ENCODE measurements at regions not wholly inside any gene's neighbourhood (a gene's known extent, or its start where the extent isn't known, plus 50 kb on each side); places are given as distances from the start of the nearest gene placed in this dataset.

DNA sequence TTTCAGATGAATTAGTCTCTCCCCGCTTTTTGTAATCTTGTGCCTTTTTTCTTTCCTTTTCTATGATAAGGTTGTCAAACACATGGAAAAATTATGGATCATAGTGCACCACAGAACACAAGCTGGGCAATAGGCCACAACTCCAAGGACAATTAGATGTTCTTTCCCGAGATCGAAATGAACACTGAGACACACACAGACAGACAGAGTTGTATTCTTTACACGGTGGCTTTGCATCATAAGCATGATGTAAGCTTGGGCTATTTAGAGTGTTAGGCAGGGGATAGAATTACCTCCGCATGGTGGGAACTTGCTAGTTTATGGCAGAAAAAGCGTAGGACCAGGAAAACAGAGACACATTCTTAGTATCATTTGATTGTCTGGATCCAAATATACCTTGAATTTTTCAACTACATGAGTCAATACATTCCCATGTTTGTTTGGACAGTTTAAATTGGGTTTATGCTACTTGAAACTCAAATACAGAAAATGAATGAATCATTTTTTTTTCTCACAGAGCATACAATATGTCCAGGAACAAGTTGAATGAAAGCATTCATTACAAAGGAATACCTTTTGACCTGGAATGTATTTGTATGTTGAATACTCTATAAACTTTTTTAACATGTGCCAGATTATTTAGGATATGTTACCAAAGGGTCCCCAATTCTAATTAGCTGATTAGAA lies 1611.5 kb upstream of the TMEFF2 start:
- Histone ChIP-seq H3K4me1 (ENCODE audit: control insufficient read depth, insufficient read depth, low read depth, low read length) (no peaks in the 10 kb centered on the region), H4K91ac (ENCODE audit: low read length) (no peak overlapping the region), H3K27ac (ENCODE audit: low read length, poor library complexity, severe bottlenecking) (no peak overlapping the region), H2BK15ac (ENCODE audit: low read depth, poor library complexity, severe bottlenecking) (no peak overlapping the region), H3K9me3 (ENCODE audit: control insufficient read depth, low read length) (no peaks in the 10 kb centered on the region), H3K9ac (ENCODE audit: low read length) (no peak overlapping the region), H3K4me2 (ENCODE audit: low read length, poor library complexity, severe bottlenecking) (no peak overlapping the region), H2AK5ac (ENCODE audit: low read length, severe bottlenecking) (no peak overlapping the region), H2AFZ (ENCODE audit: low read depth, low read length) (no peak overlapping the region), H2BK5ac (ENCODE audit: low read depth, low read length, poor library complexity, severe bottlenecking) (no peak overlapping the region), H3K4me3 (ENCODE audit: insufficient read depth in 1 of 2, low read depth in 1 of 2, low read length in 2 of 2) (no peak overlapping the region), H3K23ac (ENCODE audit: low read length in 2 of 2) (no peak overlapping the region), H4K8ac (ENCODE audit: low read length) (no peak overlapping the region), H2BK120ac (ENCODE audit: low read depth, low read length) (no peak overlapping the region), H3K18ac (ENCODE audit: low read depth in 1 of 2, low read length in 2 of 2) (no peak overlapping the region), H3K27me3 (ENCODE audit: control insufficient read depth in 1 of 2, insufficient read depth in 1 of 2, low read length in 2 of 2) (no peaks in the 10 kb centered on the region), H3K36me3 (ENCODE audit: control insufficient read depth in 1 of 2, insufficient read depth in 2 of 2, low read depth in 1 of 2, low read length in 2 of 2) (no peaks in the 10 kb centered on the region), H3K4ac (ENCODE audit: low read depth in 1 of 2, low read length in 2 of 2) (no peak overlapping the region), H2BK12ac (ENCODE audit: low read length in 2 of 2) (no peak overlapping the region), H3K14ac (ENCODE audit: low read length in 2 of 2) (no peak overlapping the region), H3K79me1 (replicated peaks; ENCODE audit: low read length, poor library complexity, severe bottlenecking) (no peaks in the 10 kb centered on the region)
- no peak for DNase-seq
- WGBS, result 86% methylated on average over 5 of the region's 6 CpGs

DNA sequence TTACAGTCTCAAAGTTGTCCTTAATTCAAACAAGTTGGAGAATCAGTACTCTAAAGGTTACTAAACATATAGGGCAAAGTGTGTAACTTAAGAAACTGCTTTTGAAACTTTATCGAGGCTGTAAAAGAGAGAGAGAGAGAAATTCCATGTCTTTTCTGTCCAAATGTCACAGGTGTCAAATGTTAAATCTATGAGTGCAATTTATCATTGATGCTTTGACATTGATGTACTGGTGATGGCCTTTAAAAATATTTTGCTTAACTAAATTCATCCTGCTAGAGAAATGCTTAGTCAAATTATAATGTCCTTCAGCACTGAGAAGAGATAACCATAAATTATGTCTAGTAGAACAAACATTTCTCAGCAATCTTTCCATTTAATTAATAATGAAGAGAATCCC lies 1602.1 kb upstream of the TMEFF2 start:
- H4K91ac ChIP-seq (ENCODE audit: low read length), result no peak overlapping the region
- H3K14ac ChIP-seq (ENCODE audit: low read length in 2 of 2), result no peak overlapping the region
- no peaks in the 10 kb centered on the region for H3K4me1 ChIP-seq (ENCODE audit: control insufficient read depth, insufficient read depth, low read depth, low read length)
- no peaks in the 10 kb centered on the region for H3K9me3 ChIP-seq (ENCODE audit: control insufficient read depth, low read length)
- WGBS, result 86% methylated on average over 1 of the region's 1 CpG
- H3K4ac ChIP-seq (ENCODE audit: low read depth in 1 of 2, low read length in 2 of 2), result no peak overlapping the region
- H2BK15ac ChIP-seq (ENCODE audit: low read depth, poor library complexity, severe bottlenecking), result no peak overlapping the region
- no peak overlapping the region for H3K4me2 ChIP-seq (ENCODE audit: low read length, poor library complexity, severe bottlenecking)
- H3K4me3 ChIP-seq (ENCODE audit: insufficient read depth in 1 of 2, low read depth in 1 of 2, low read length in 2 of 2), result no peak overlapping the region
- no peak overlapping the region for H3K9ac ChIP-seq (ENCODE audit: low read length)
- no peak overlapping the region for H3K23ac ChIP-seq (ENCODE audit: low read length in 2 of 2)
- H3K27me3 ChIP-seq (ENCODE audit: control insufficient read depth in 1 of 2, insufficient read depth in 1 of 2, low read length in 2 of 2), result no peaks in the 10 kb centered on the region
- H2BK12ac ChIP-seq (ENCODE audit: low read length in 2 of 2), result no peak overlapping the region
- no peaks in the 10 kb centered on the region for H3K36me3 ChIP-seq (ENCODE audit: control insufficient read depth in 1 of 2, insufficient read depth in 2 of 2, low read depth in 1 of 2, low read length in 2 of 2)
- no peak overlapping the region for H3K18ac ChIP-seq (ENCODE audit: low read depth in 1 of 2, low read length in 2 of 2)
- H2BK120ac ChIP-seq (ENCODE audit: low read depth, low read length), result no peak overlapping the region
- H3K79me1 ChIP-seq (replicated peaks; ENCODE audit: low read length, poor library complexity, severe bottlenecking), result no peaks in the 10 kb centered on the region
- no peak overlapping the region for H2BK5ac ChIP-seq (ENCODE audit: low read depth, low read length, poor library complexity, severe bottlenecking)
- DNase-seq, result no peak
- no peak overlapping the region for H3K27ac ChIP-seq (ENCODE audit: low read length, poor library complexity, severe bottlenecking)
- no peak overlapping the region for H2AFZ ChIP-seq (ENCODE audit: low read depth, low read length)
- H2AK5ac ChIP-seq (ENCODE audit: low read length, severe bottlenecking), result no peak overlapping the region
- no peak overlapping the region for H4K8ac ChIP-seq (ENCODE audit: low read length)

DNA sequence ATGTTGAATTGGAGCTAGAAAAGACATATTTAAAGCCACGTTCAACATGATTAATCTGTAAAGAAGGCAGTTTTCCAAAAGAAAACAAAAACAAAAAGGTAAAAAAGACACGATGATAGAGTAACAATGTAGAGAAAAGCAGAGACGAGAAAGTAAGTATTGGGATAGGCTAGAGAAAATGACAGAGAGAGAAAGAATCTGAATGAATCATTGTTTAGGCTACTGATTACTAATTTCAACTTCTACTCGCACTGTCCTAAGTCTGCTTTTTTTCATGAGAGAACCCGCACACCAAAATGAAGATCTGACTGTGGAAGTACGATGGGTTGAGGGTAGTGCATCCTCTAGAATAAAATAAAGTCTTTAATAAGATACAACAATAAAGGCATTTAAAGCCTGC lies 1599.2 kb upstream of the TMEFF2 start:
- H3K36me3 ChIP-seq (ENCODE audit: control insufficient read depth in 1 of 2, insufficient read depth in 2 of 2, low read depth in 1 of 2, low read length in 2 of 2), result no peaks in the 10 kb centered on the region
- no peaks in the 10 kb centered on the region for H3K27me3 ChIP-seq (ENCODE audit: control insufficient read depth in 1 of 2, insufficient read depth in 1 of 2, low read length in 2 of 2)
- no peak overlapping the region for H2BK5ac ChIP-seq (ENCODE audit: low read depth, low read length, poor library complexity, severe bottlenecking)
- no peaks in the 10 kb centered on the region for H3K4me1 ChIP-seq (ENCODE audit: control insufficient read depth, insufficient read depth, low read depth, low read length)
- no peak overlapping the region for H3K18ac ChIP-seq (ENCODE audit: low read depth in 1 of 2, low read length in 2 of 2)
- H3K9me3 ChIP-seq (ENCODE audit: control insufficient read depth, low read length), result no peaks in the 10 kb centered on the region
- H3K4me2 ChIP-seq (ENCODE audit: low read length, poor library complexity, severe bottlenecking), result no peak overlapping the region
- H4K91ac ChIP-seq (ENCODE audit: low read length), result no peak overlapping the region
- no peaks in the 10 kb centered on the region for H3K79me1 ChIP-seq (replicated peaks; ENCODE audit: low read length, poor library complexity, severe bottlenecking)
- H4K8ac ChIP-seq (ENCODE audit: low read length), result no peak overlapping the region
- no peak overlapping the region for H3K4me3 ChIP-seq (ENCODE audit: insufficient read depth in 1 of 2, low read depth in 1 of 2, low read length in 2 of 2)
- no peak for DNase-seq
- no peak overlapping the region for H3K9ac ChIP-seq (ENCODE audit: low read length)
- H3K14ac ChIP-seq (ENCODE audit: low read length in 2 of 2), result no peak overlapping the region
- no peak overlapping the region for H3K23ac ChIP-seq (ENCODE audit: low read length in 2 of 2)
- no peak overlapping the region for H2BK12ac ChIP-seq (ENCODE audit: low read length in 2 of 2)
- H2AK5ac ChIP-seq (ENCODE audit: low read length, severe bottlenecking), result no peak overlapping the region
- H3K27ac ChIP-seq (ENCODE audit: low read length, poor library complexity, severe bottlenecking), result no peak overlapping the region
- WGBS, result 69% methylated on average over 2 of the region's 6 CpGs
- no peak overlapping the region for H2BK15ac ChIP-seq (ENCODE audit: low read depth, poor library complexity, severe bottlenecking)
- H3K4ac ChIP-seq (ENCODE audit: low read depth in 1 of 2, low read length in 2 of 2), result no peak overlapping the region
- H2AFZ ChIP-seq (ENCODE audit: low read depth, low read length), result no peak overlapping the region
- no peak overlapping the region for H2BK120ac ChIP-seq (ENCODE audit: low read depth, low read length)

DNA sequence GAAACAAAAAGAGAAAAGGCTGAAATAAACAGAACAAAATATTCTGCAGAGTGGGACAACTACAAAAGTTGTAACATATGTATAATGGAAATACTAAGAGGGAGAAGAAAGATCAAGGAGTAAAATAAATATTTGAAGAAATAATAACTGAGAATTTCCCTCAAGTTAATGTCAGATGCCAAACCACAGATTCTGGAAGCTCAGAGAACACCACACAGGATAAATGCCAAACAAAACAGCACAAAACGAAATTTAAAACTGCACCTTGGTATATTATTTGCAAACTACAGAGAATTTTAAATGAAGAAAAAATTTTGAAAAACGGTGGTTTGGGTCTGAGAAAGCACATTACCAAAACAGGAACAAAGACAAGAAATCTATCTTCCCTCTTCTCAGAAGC lies 1588.9 kb upstream of the TMEFF2 start:
- no peak overlapping the region for H3K4me3 ChIP-seq (ENCODE audit: insufficient read depth in 1 of 2, low read depth in 1 of 2, low read length in 2 of 2)
- H2AK5ac ChIP-seq (ENCODE audit: low read length, severe bottlenecking), result no peak overlapping the region
- no peak overlapping the region for H3K4me2 ChIP-seq (ENCODE audit: low read length, poor library complexity, severe bottlenecking)
- no peak overlapping the region for H2AFZ ChIP-seq (ENCODE audit: low read depth, low read length)
- no peaks in the 10 kb centered on the region for H3K4me1 ChIP-seq (ENCODE audit: control insufficient read depth, insufficient read depth, low read depth, low read length)
- DNase-seq, result no peak
- no peak overlapping the region for H2BK12ac ChIP-seq (ENCODE audit: low read length in 2 of 2)
- no peak overlapping the region for H3K27ac ChIP-seq (ENCODE audit: low read length, poor library complexity, severe bottlenecking)
- no peaks in the 10 kb centered on the region for H3K27me3 ChIP-seq (ENCODE audit: control insufficient read depth in 1 of 2, insufficient read depth in 1 of 2, low read length in 2 of 2)
- H4K91ac ChIP-seq (ENCODE audit: low read length), result no peak overlapping the region
- H2BK15ac ChIP-seq (ENCODE audit: low read depth, poor library complexity, severe bottlenecking), result no peak overlapping the region
- no peak overlapping the region for H3K9ac ChIP-seq (ENCODE audit: low read length)
- no peak overlapping the region for H3K14ac ChIP-seq (ENCODE audit: low read length in 2 of 2)
- H3K23ac ChIP-seq (ENCODE audit: low read length in 2 of 2), result no peak overlapping the region
- no peak overlapping the region for H2BK5ac ChIP-seq (ENCODE audit: low read depth, low read length, poor library complexity, severe bottlenecking)
- no peaks in the 10 kb centered on the region for H3K79me1 ChIP-seq (replicated peaks; ENCODE audit: low read length, poor library complexity, severe bottlenecking)
- H2BK120ac ChIP-seq (ENCODE audit: low read depth, low read length), result no peak overlapping the region
- no peak overlapping the region for H3K4ac ChIP-seq (ENCODE audit: low read depth in 1 of 2, low read length in 2 of 2)
- H4K8ac ChIP-seq (ENCODE audit: low read length), result no peak overlapping the region
- no CpG with 5 or more reads among the region's 2 CpGs for WGBS
- no peaks in the 10 kb centered on the region for H3K9me3 ChIP-seq (ENCODE audit: control insufficient read depth, low read length)
- no peak overlapping the region for H3K18ac ChIP-seq (ENCODE audit: low read depth in 1 of 2, low read length in 2 of 2)
- no peaks in the 10 kb centered on the region for H3K36me3 ChIP-seq (ENCODE audit: control insufficient read depth in 1 of 2, insufficient read depth in 2 of 2, low read depth in 1 of 2, low read length in 2 of 2)
